Liver (tissue), 8 donors: ENCODE measurements at regions not wholly inside any gene's neighbourhood (a gene's known extent, or its start where the extent isn't known, plus 50 kb on each side); places are given as distances from the start of the nearest gene placed in this dataset.

Source experiments
- DNase-seq: peaks from one replicate; pipeline ENCODE4 v3.0.0-alpha.2; 2017; ENCODE audit warnings: low spot score
- H3K27ac ChIP-seq, 2 donors: one replicate each; pipeline ENCODE4 v1.7.0; 2013; ENCODE audit warnings: inconsistent platforms in 2 of 2, low read length in 2 of 2, control low read depth in 1 of 2, low read depth in 1 of 2, mild to moderate bottlenecking in 1 of 2
- H3K27me3 ChIP-seq, 4 donors: one replicate each; pipeline versions ENCODE4 v1.6.1 to v1.7.0; 2013; ENCODE audit warnings: low read length in 3 of 4, inconsistent platforms in 1 of 4, mild to moderate bottlenecking in 1 of 4, moderate library complexity in 1 of 4; ENCODE audit not compliant: control insufficient read depth in 4 of 4, insufficient read depth in 4 of 4
- H3K36me3 ChIP-seq, 4 donors: one replicate each; pipeline versions ENCODE4 v1.6.1 to v1.7.0; 2013; ENCODE audit warnings: low read length in 3 of 4, mild to moderate bottlenecking in 3 of 4, low read depth in 1 of 4, moderate library complexity in 1 of 4; ENCODE audit not compliant: control insufficient read depth in 4 of 4, insufficient read depth in 3 of 4
- H3K4me1 ChIP-seq, 4 donors: one replicate each; pipeline versions ENCODE4 v1.6.1 to v1.7.0; 2013; ENCODE audit warnings: low read length in 3 of 4, mild to moderate bottlenecking in 3 of 4, moderate library complexity in 1 of 4; ENCODE audit not compliant: control insufficient read depth in 4 of 4, insufficient read depth in 4 of 4
- H3K4me3 ChIP-seq, 3 donors: one replicate each; pipeline versions ENCODE4 v1.6.1 to v1.7.0; 2013; ENCODE audit warnings: low read length in 3 of 3, control low read depth in 1 of 3, low read depth in 1 of 3, mild to moderate bottlenecking in 1 of 3
- H3K9ac ChIP-seq, 2 donors: one replicate each; pipeline ENCODE4 v1.7.0; 2013; ENCODE audit warnings: low read length in 2 of 2, mild to moderate bottlenecking in 2 of 2, moderate library complexity in 2 of 2, control low read depth in 1 of 2, low read depth in 1 of 2
- H3K9me3 ChIP-seq, 4 donors: one replicate each; pipeline versions ENCODE4 v1.6.1 to v1.7.0; 2013; ENCODE audit warnings: low read length in 3 of 4; ENCODE audit not compliant: control insufficient read depth in 4 of 4
- ATF3 ChIP-seq: IDR thresholded peaks from 2 replicates; pipeline ENCODE4 v1.6.1; 2016; ENCODE audit warnings: antibody characterized with exemption
- CTCF ChIP-seq: fragments of 150-350 bp; IDR thresholded peaks from 2 replicates; pipeline ENCODE4 v1.5.1; 2017; ENCODE audit warnings: improper control_type of control experiment, low read depth, low read length; ENCODE audit not compliant: missing input control
- EGR1 ChIP-seq, 2 donors: IDR thresholded peaks; 2 replicates each; pipeline ENCODE4 v1.6.1; 2016 to 2018; ENCODE audit warnings: antibody characterized with exemption in 2 of 2, low read depth in 2 of 2
- FOXA1 ChIP-seq: IDR thresholded peaks from 2 replicates; pipeline ENCODE4 v1.6.1; 2016; ENCODE audit warnings: antibody characterized with exemption
- FOXA2 ChIP-seq: IDR thresholded peaks from 2 replicates; pipeline ENCODE4 v1.6.1; 2016; ENCODE audit warnings: antibody characterized with exemption
- GABPA ChIP-seq, 2 donors: IDR thresholded peaks in 1 of 2; conservative IDR thresholded peaks in 1 of 2; 2 replicates each; pipeline ENCODE4 v1.6.1; 2016; ENCODE audit warnings: antibody characterized with exemption in 2 of 2, mild to moderate bottlenecking in 1 of 2, moderate library complexity in 1 of 2
- HNF4A ChIP-seq, 2 donors: conservative IDR thresholded peaks; 2 replicates each; pipeline ENCODE4 v1.6.1; 2016; ENCODE audit warnings: antibody characterized with exemption in 2 of 2, mild to moderate bottlenecking in 2 of 2
- HNF4G ChIP-seq: IDR thresholded peaks from 2 replicates; pipeline ENCODE4 v1.6.1; 2016; ENCODE audit warnings: antibody characterized with exemption
- JUND ChIP-seq, 2 donors: IDR thresholded peaks; 2 replicates each; pipeline ENCODE4 v1.6.1; 2016; ENCODE audit warnings: antibody characterized with exemption in 2 of 2
- MAX ChIP-seq: IDR thresholded peaks from 2 replicates; pipeline ENCODE4 v1.6.1; 2016; ENCODE audit warnings: antibody characterized with exemption
- NR2F2 ChIP-seq: IDR thresholded peaks from 2 replicates; pipeline ENCODE4 v1.6.1; 2016; ENCODE audit warnings: antibody characterized with exemption
- RAD21 ChIP-seq, 2 donors: IDR thresholded peaks; 2 replicates each; pipeline ENCODE4 v1.6.1; 2016; ENCODE audit warnings: antibody characterized with exemption in 2 of 2, mild to moderate bottlenecking in 2 of 2
- REST ChIP-seq: IDR thresholded peaks from 2 replicates; pipeline ENCODE4 v1.6.1; 2016; ENCODE audit warnings: antibody characterized with exemption, mild to moderate bottlenecking
- RXRA ChIP-seq, 2 donors: IDR thresholded peaks; 2 replicates each; pipeline ENCODE4 v1.6.1; 2017 to 2018; ENCODE audit warnings: antibody characterized with exemption in 2 of 2, mild to moderate bottlenecking in 1 of 2
- SP1 ChIP-seq: IDR thresholded peaks from 2 replicates; pipeline ENCODE4 v1.6.1; 2018; ENCODE audit warnings: antibody characterized with exemption, mild to moderate bottlenecking
- TAF1 ChIP-seq: conservative IDR thresholded peaks from 2 replicates; pipeline ENCODE4 v1.6.1; 2016; ENCODE audit warnings: antibody characterized with exemption, mild to moderate bottlenecking
- YY1 ChIP-seq: IDR thresholded peaks from 2 replicates; pipeline ENCODE4 v1.6.1; 2016; ENCODE audit warnings: antibody characterized with exemption, mild to moderate bottlenecking
- ZBTB33 ChIP-seq: IDR thresholded peaks from 2 replicates; pipeline ENCODE4 v1.6.1; 2016; ENCODE audit warnings: antibody characterized with exemption
- WGBS: extraction: QIAGEN DNeasy Blood & Tissue Kit; methylation state at CpG from one replicate; pipeline ENCODE4 v1.1.7; 2013; 5-methylcytosine and 5-hydroxymethylcytosine counted together
- donor health status: healthy.
- donor health status: healthy.
- donor health status: healthy.
- donor health status: healthy.
- donor health status: healthy.

GRCh38 chr7:25841575-25841974, 310.4 kb upstream of the NFE2L3 start (continued):
- TF ChIP-seq REST, result no peak

- no peaks in the 10 kb centered on the region for H3K36me3 ChIP-seq
- no peak overlapping the region for H3K9ac ChIP-seq
- no peak overlapping the region for H3K4me3 ChIP-seq
- 68% methylated on average over 5 of the region's 5 CpGs for WGBS
- no peaks in the 10 kb centered on the region for H3K4me1 ChIP-seq
- no peak for DNase-seq
- H3K27ac ChIP-seq, result no peak overlapping the region
- no peaks in the 10 kb centered on the region for H3K9me3 ChIP-seq
- H3K27me3 ChIP-seq, result peaks cover 0 to 8% (median under 1%) of the 10 kb centered on the region in 4 donors
- TF ChIP-seq FOXA2 (no peak), NR2F2 (peak; percentile 51)
These were observed 309.7 kb upstream of the NFE2L3 start for GRCh38 chr7:25842201-25842733.

GRCh38 chr7:25843467-25843866, 308.5 kb upstream of the NFE2L3 start:
- H3K9me3 ChIP-seq, result no peaks in the 10 kb centered on the region
- no peak for DNase-seq
- no peak overlapping the region for H3K9ac ChIP-seq
- 80% methylated on average over 4 of the region's 4 CpGs for WGBS
- H3K27ac ChIP-seq, result no peak overlapping the region
- peaks cover 0 to 8% (median under 1%) of the 10 kb centered on the region in 4 donors for H3K27me3 ChIP-seq
- TF ChIP-seq NR2F2 (no peak), ZBTB33 (no peak), GABPA (IDR thresholded peaks at IDR 0.05 in 1 of 2, conservative IDR thresholded peaks at IDR 0.05 in 1 of 2) (no peak), FOXA2 (no peak), HNF4A (conservative IDR thresholded peaks at IDR 0.05) (no peak), SP1 (no peak), HNF4G (no peak), CTCF (no peak), REST (no peak), RXRA (IDR thresholded peaks at IDR 0.05) (no peak), EGR1 (IDR thresholded peaks at IDR 0.05; ENCODE audit: low read depth in 2 of 2) (no peak), YY1 (no peak), JUND (IDR thresholded peaks at IDR 0.05) (no peak), ATF3 (no peak), MAX (no peak), FOXA1 (no peak), TAF1 (no peak), RAD21 (IDR thresholded peaks at IDR 0.05) (no peak)
- no peaks in the 10 kb centered on the region for H3K36me3 ChIP-seq
- no peaks in the 10 kb centered on the region for H3K4me1 ChIP-seq
- H3K4me3 ChIP-seq, result no peak overlapping the region
